WTC11 (cell line): ENCODE measurements at regions not wholly inside any gene's neighbourhood (a gene's known extent, or its start where the extent isn't known, plus 50 kb on each side); places are given as distances from the start of the nearest gene placed in this dataset.

ENCODE experiments used
- ATAC-seq: fragments of 200-7000 bp; cut with Tn5 transposase; 2 replicates; pipeline ENCODE4 v1.10.0; 2021; ENCODE audit warnings: mild to moderate bottlenecking, moderate library complexity
- CTCF ChIA-PET: fragments of 300-600 bp; sonication (Branson Sonifier 250); formaldehyde crosslinking; loops from one replicate; lab custom pipeline; 2021; ENCODE audit warnings: antibody characterized with exemption; lab: Charles Lee
- POLR2A ChIA-PET: fragments of 350-600 bp; sonication (Branson Sonifier 250); formaldehyde crosslinking; loops from one replicate; lab custom pipeline; 2021; ENCODE audit warnings: antibody characterized with exemption; lab: Charles Lee
- DNase-seq: peaks from one replicate; pipeline ENCODE4 v3.0.0; 2021; ENCODE audit warnings: low spot score
- H3K27ac Mint-ChIP-seq: 2 replicates; pipeline ENCODE4 v1.8.0; 2021; ENCODE audit warnings: mixed read lengths
- H3K27me3 Mint-ChIP-seq: 2 replicates; pipeline ENCODE4 v1.8.0; 2021; ENCODE audit warnings: low read depth, mild to moderate bottlenecking, moderate library complexity, mixed read lengths
- H3K36me3 Mint-ChIP-seq: 2 replicates; pipeline ENCODE4 v1.8.0; 2021; ENCODE audit warnings: mixed read lengths
- H3K4me1 Mint-ChIP-seq: 2 replicates; pipeline ENCODE4 v1.8.0; 2022; ENCODE audit warnings: mixed read lengths
- H3K4me3 Mint-ChIP-seq: 2 replicates; pipeline ENCODE4 v1.8.0; 2021; ENCODE audit warnings: mild to moderate bottlenecking, moderate library complexity, mixed read lengths
- H3K9me3 Mint-ChIP-seq: 2 replicates; pipeline ENCODE4 v1.8.0; 2021; ENCODE audit warnings: mixed read lengths
- ARID4B ChIP-seq: sonication (generic); formaldehyde crosslinking; IDR thresholded peaks from 2 replicates; pipeline ENCODE4 v1.8.0; 2023; ENCODE audit warnings: missing genetic modification reagents, mild to moderate bottlenecking, borderline replicate concordance
- CDX4 ChIP-seq: fragments of 250-450 bp; sonication (Bioruptor Pico); IDR thresholded peaks from 2 replicates; pipeline ENCODE4 v1.9.0; 2021; ENCODE audit warnings: moderate library complexity, mild to moderate bottlenecking, inconsistent platforms, borderline replicate concordance
- E2F4 ChIP-seq: sonication (generic); formaldehyde crosslinking; IDR thresholded peaks from 2 replicates; pipeline ENCODE4 v1.8.1; 2022; ENCODE audit warnings: low read depth, mild to moderate bottlenecking, moderate library complexity, missing genetic modification reagents, borderline replicate concordance
- E2F5 ChIP-seq: sonication (generic); formaldehyde crosslinking; IDR thresholded peaks from 2 replicates; pipeline ENCODE4 v1.8.1; 2022; ENCODE audit warnings: mild to moderate bottlenecking, moderate library complexity, missing genetic modification reagents
- ESRRA ChIP-seq: sonication (generic); formaldehyde crosslinking; IDR thresholded peaks from 2 replicates; pipeline ENCODE4 v1.8.1; 2022; ENCODE audit warnings: mild to moderate bottlenecking, missing genetic modification reagents, borderline replicate concordance
- FOXJ3 ChIP-seq: sonication (generic); formaldehyde crosslinking; IDR thresholded peaks from 2 replicates; pipeline ENCODE4 v1.9.0; 2021; ENCODE audit warnings: missing genetic modification reagents, mild to moderate bottlenecking, borderline replicate concordance
- FOXK1 ChIP-seq: sonication (generic); formaldehyde crosslinking; IDR thresholded peaks from 2 replicates; pipeline ENCODE4 v1.8.0; 2022; ENCODE audit warnings: mild to moderate bottlenecking, moderate library complexity, missing genetic modification reagents
- FOXP1 ChIP-seq: sonication (generic); formaldehyde crosslinking; IDR thresholded peaks from 2 replicates; pipeline ENCODE4 v1.8.0; 2022; ENCODE audit warnings: missing genetic modification reagents, mild to moderate bottlenecking, moderate library complexity, borderline replicate concordance
- IRF1 ChIP-seq: sonication (generic); formaldehyde crosslinking; IDR thresholded peaks from 2 replicates; pipeline ENCODE4 v1.8.0; 2023; ENCODE audit warnings: missing genetic modification reagents
- MXD4 ChIP-seq: fragments of 250-450 bp; sonication (Bioruptor Pico); IDR thresholded peaks from 2 replicates; pipeline ENCODE4 v1.8.0; 2021; ENCODE audit warnings: mild to moderate bottlenecking, moderate library complexity, borderline replicate concordance
- NFATC4 ChIP-seq: fragments of 250-450 bp; sonication (Bioruptor Pico); IDR thresholded peaks from 2 replicates; pipeline ENCODE4 v1.9.0; 2021; ENCODE audit warnings: mild to moderate bottlenecking
- NR2C2 ChIP-seq: sonication (generic); formaldehyde crosslinking; IDR thresholded peaks from 2 replicates; pipeline ENCODE4 v1.8.0; 2022; ENCODE audit warnings: mild to moderate bottlenecking, missing genetic modification reagents
- SMAD4 ChIP-seq: sonication (generic); formaldehyde crosslinking; IDR thresholded peaks from 2 replicates; pipeline ENCODE4 v1.8.0; 2022; ENCODE audit warnings: mild to moderate bottlenecking, missing genetic modification reagents
- TEAD4 ChIP-seq: sonication (generic); formaldehyde crosslinking; IDR thresholded peaks from 2 replicates; pipeline ENCODE4 v1.8.0; 2022; ENCODE audit warnings: mild to moderate bottlenecking, missing genetic modification reagents
- ZNF396 ChIP-seq: fragments of 250-450 bp; sonication (Bioruptor Pico); IDR thresholded peaks from 2 replicates; pipeline ENCODE4 v1.8.0; 2021; ENCODE audit warnings: mild to moderate bottlenecking, moderate library complexity, borderline replicate concordance
- ZSCAN18 ChIP-seq: fragments of 250-450 bp; sonication (Bioruptor Pico); IDR thresholded peaks from 2 replicates; pipeline ENCODE4 v2.1.2; 2022; ENCODE audit warnings: mild to moderate bottlenecking, moderate library complexity
- TF ChIP-seq, protein P1 (sequence below): sonication (generic); formaldehyde crosslinking; IDR thresholded peaks from 2 replicates; pipeline ENCODE4 v1.8.1; 2023; ENCODE audit warnings: mild to moderate bottlenecking, missing genetic modification reagents, moderate library complexity
- TF ChIP-seq, protein P2 (sequence below): sonication (generic); formaldehyde crosslinking; IDR thresholded peaks from 2 replicates; pipeline ENCODE4 v1.8.1; 2023; ENCODE audit warnings: mild to moderate bottlenecking, moderate library complexity, missing genetic modification reagents
- TF ChIP-seq, protein P3 (sequence below): sonication (generic); formaldehyde crosslinking; conservative IDR thresholded peaks from 2 replicates; pipeline ENCODE4 v1.8.1; 2022; ENCODE audit warnings: mild to moderate bottlenecking, missing genetic modification reagents

DNA sequence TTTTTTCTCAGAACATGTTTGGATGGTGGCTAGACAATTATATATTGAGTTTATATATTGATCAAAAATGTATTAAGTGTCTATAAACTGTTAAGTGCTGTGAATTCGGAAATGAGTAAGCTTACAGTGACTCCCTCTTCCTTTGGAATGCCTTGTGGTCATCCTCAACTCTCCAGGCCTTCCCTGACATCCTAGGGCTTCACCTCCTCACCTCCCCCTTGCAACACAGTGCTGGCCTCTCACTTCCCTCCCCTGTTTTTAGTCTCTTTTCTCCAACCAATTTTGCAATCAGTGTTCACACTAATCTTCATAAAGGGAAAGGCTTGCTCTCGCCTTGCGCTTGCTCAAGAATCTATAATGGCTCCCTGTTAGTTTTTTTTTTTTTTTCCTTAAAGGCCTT is 95.1 kb upstream of the C1orf21 start:
- Mint-ChIP-seq H3K9me3 (peaks cover 47% of the 10 kb centered on the region), H3K36me3 (peaks cover 17% of the 10 kb centered on the region), H3K27ac (no peak overlapping the region), H3K4me3 (no peak overlapping the region), H3K27me3 (no peaks in the 10 kb centered on the region; the same call in 1 of the 2 replicates), H3K4me1 (no peaks in the 10 kb centered on the region)
- no peak for DNase-seq
- ChIA-PET POLR2A (no interaction called here), CTCF (no interaction called here)
- TF ChIP-seq TEAD4 (CRISPR knock-in tag) (no peak), IRF1 (no peak), FOXJ3 (CRISPR knock-in tag) (no peak), ESRRA (no peak), NFATC4 (CRISPR knock-in tag) (no peak), ARID4B (no peak), FOXK1 (CRISPR knock-in tag) (no peak), E2F4 (no peak), NR2C2 (CRISPR knock-in tag) (no peak), SMAD4 (CRISPR knock-in tag) (no peak), CDX4 (no peak), E2F5 (CRISPR knock-in tag) (no peak), ZSCAN18 (CRISPR knock-in tag) (no peak)
- TF ChIP-seq, protein P1, sequence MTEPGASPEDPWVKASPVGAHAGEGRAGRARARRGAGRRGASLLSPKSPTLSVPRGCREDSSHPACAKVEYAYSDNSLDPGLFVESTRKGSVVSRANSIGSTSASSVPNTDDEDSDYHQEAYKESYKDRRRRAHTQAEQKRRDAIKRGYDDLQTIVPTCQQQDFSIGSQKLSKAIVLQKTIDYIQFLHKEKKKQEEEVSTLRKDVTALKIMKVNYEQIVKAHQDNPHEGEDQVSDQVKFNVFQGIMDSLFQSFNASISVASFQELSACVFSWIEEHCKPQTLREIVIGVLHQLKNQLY: no peak
- ATAC-seq: no peak

DNA sequence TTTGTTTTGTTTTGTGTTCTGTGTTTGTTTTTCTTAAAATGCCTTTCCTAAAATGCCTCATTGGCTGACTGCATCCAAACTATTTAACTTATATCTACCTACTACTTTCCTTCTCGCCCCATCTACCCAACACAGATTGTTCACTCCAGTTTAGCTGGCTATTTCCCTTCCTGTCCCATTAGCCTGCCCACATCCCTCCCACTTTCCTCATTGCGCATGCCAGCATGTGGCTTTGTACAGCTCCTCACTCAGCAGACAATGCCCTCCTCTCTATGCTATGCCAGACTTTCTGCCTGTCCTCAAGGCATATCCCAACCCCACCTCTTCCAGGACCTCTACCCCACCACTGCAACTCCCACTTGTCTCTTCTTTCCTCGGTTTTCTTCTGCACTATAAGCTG is 94.7 kb upstream of the C1orf21 start:
- peaks cover 43% of the 10 kb centered on the region for H3K9me3 Mint-ChIP-seq
- ChIA-PET CTCF (no interaction called here), POLR2A (no interaction called here)
- DNase-seq: no peak
- no peaks in the 10 kb centered on the region; the same call in 1 of the 2 replicates for H3K27me3 Mint-ChIP-seq
- no peak for ATAC-seq
- no peak overlapping the region for H3K27ac Mint-ChIP-seq
- no peaks in the 10 kb centered on the region for H3K4me1 Mint-ChIP-seq
- peaks cover 17% of the 10 kb centered on the region for H3K36me3 Mint-ChIP-seq
- H3K4me3 Mint-ChIP-seq: no peak overlapping the region
- TF ChIP-seq, protein P2, sequence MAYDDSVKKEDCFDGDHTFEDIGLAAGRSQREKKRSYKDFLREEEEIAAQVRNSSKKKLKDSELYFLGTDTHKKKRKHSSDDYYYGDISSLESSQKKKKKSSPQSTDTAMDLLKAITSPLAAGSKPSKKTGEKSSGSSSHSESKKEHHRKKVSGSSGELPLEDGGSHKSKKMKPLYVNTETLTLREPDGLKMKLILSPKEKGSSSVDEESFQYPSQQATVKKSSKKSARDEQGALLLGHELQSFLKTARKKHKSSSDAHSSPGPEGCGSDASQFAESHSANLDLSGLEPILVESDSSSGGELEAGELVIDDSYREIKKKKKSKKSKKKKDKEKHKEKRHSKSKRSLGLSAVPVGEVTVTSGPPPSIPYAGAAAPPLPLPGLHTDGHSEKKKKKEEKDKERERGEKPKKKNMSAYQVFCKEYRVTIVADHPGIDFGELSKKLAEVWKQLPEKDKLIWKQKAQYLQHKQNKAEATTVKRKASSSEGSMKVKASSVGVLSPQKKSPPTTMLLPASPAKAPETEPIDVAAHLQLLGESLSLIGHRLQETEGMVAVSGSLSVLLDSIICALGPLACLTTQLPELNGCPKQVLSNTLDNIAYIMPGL (CRISPR knock-in tag): no peak
- no peak for TF ChIP-seq ARID4B
- TF ChIP-seq, protein P3, sequence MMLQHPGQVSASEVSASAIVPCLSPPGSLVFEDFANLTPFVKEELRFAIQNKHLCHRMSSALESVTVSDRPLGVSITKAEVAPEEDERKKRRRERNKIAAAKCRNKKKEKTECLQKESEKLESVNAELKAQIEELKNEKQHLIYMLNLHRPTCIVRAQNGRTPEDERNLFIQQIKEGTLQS: no peak
- TF ChIP-seq ESRRA: no peak
- TF ChIP-seq ZNF396 (CRISPR knock-in tag): no peak
- TF ChIP-seq FOXP1 (CRISPR knock-in tag): no peak
- TF ChIP-seq MXD4 (CRISPR knock-in tag): no peak
